GM12891 (cell line): ENCODE measurements at regions not wholly inside any gene's neighbourhood (a gene's known extent, or its start where the extent isn't known, plus 50 kb on each side); places are given as distances from the start of the nearest gene placed in this dataset.

ENCODE experiments used
- DNase-seq: peaks from one replicate; pipeline ENCODE4 v3.0.0; 2011; ENCODE audit warnings: low spot score; ENCODE audit not compliant: insufficient read length
- FAIRE-seq: peaks from 2 replicates; lab custom pipeline; 2011; peaks lifted over from hg19 to GRCh38; lab: Jason Lieb, UNC
- PAX5 ChIP-seq: IDR thresholded peaks from 2 replicates; pipeline ENCODE4 v1.6.1; 2011; ENCODE audit warnings: low read length, moderate library complexity, mild to moderate bottlenecking; ENCODE audit not compliant: insufficient read depth, severe bottlenecking
- POLR2A ChIP-seq: IDR thresholded peaks from 2 replicates; pipeline ENCODE4 v1.6.1; 2011; ENCODE audit warnings: low read depth, low read length, control low read depth
- POLR2AphosphoS5 ChIP-seq: IDR thresholded peaks from 2 replicates; pipeline ENCODE4 v1.6.1; 2011; ENCODE audit warnings: low read depth, low read length, control low read depth
- POU2F2 ChIP-seq: IDR thresholded peaks from 2 replicates; pipeline ENCODE4 v1.6.1; 2011; ENCODE audit warnings: low read depth, mild to moderate bottlenecking, control low read depth, low read length, moderate library complexity
- SPI1 ChIP-seq: IDR thresholded peaks from 2 replicates; pipeline ENCODE4 v1.6.1; 2011; ENCODE audit warnings: low read depth, low read length, control low read depth
- TAF1 ChIP-seq: IDR thresholded peaks from 2 replicates; pipeline ENCODE4 v1.6.1; 2011; ENCODE audit warnings: low read depth, low read length, control low read depth

DNA sequence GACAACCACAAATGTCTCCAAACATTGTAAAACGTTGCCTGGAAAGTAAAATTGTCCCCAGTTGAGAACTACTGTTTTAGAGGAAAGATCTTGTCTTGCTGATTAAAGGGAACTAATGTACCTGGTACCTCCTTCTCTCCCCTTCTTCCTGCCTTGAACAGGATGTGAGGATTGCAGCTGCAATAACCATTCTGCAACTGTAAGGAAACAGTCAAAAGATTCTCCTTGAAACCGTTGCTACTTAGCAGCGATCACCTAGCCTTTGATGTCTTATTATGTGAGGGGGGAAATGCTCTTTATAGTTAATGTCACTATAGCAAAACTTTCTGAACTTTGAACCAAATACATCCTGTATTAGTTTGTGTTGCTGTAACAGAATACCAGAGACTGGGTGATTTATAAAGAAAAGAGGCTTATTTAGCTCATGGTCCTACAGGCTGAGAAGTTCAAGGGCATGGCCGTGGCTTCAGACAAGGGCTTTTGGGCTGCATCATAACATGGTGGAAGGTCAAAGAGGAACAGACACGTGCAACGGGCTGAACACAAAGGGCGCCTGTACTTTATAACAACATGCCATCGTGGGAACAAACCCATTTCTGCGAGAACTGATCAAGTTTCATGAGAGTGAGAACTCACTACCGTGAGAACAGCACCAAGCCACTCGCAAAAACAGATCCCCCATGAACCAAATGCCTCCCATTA, 54.2 kb upstream of the PARD3 start:
- no peak for DNase-seq
- no peak for FAIRE-seq
- TF ChIP-seq POLR2A (no peak), POU2F2 (no peak), TAF1 (no peak), SPI1 (no peak)

DNA sequence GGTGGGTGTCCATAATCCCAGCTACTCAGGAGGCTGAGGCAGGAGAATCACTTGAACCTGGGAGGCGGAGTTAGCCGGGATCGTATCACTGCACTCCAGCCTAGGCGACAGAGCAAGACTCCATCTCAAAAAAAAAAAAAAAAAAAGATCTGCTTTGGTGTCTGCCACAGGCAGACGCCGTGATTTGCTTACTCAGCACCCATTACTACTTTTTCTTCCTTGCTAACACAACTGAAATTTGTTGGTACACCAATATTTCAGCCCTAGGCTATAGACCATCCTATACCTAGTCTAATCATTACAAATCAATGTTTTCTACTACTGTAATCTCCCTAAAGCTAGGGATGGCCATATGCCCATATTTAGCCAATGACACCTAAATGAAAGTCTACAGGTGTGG, 53.5 kb upstream of the PARD3 start:
- no peak for FAIRE-seq
- no peak for DNase-seq
- TF ChIP-seq POU2F2 (no peak), POLR2AphosphoS5 (no peak), TAF1 (no peak), POLR2A (no peak), PAX5 (no peak), SPI1 (no peak)

DNA sequence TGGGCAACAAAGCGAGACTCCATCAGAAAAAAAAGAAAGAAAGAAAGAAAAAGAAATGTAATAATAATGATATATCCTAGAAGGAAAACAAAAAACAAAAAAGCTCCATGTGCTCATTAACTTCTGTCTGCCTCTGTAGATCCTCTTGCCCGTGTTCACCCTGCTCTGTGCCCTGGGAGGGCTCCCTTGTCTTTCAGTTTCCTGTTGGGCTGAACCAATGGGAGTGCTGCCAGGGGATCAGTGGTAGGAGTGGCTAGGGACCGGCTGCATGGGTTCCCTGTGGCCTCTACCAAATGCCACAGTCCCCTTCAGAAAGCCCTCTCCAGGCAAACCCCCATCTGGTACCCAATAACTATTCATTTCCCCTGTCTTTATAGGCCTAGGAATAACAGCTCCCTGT, 51.8 kb upstream of the PARD3 start:
- DNase-seq (no peak), FAIRE-seq (no peak)
- TF ChIP-seq SPI1 (no peak), POU2F2 (no peak), PAX5 (no peak), POLR2A (no peak), POLR2AphosphoS5 (no peak), TAF1 (no peak)
